ENCODE measurements at regions not wholly inside any gene's neighbourhood (a gene's known extent, or its start where the extent isn't known, plus 50 kb on each side); places are given as distances from the start of the nearest gene placed in this dataset.

DNA sequence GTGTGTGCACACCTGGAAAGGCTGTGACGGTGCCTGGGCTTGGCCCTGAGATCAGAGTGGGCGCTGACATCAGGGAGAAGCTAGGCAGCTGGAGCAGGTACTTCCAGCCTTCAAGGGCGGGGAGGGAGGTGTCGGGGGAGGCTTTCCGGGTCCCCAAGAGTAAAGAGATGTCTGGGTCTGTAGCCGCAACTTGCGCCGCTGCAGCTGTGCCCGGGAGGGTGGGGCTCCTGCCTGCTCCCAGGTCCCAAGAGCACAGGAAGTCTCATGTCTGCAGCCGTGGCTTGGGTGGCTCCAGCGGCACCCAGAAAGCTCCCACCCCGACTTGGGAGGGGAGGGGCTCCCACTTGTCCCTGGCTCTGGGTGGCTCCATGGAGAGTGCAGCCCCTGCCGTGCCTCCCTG, 103.2 kb upstream of the BNIP2 start:
- no peaks in the 10 kb centered on the region for H3K36me3 ChIP-seq (ENCODE audit: control insufficient read depth, insufficient read depth, low read length)
- H3K4me1 ChIP-seq (ENCODE audit: control insufficient read depth, insufficient read depth, low read length), result no peaks in the 10 kb centered on the region
- H3K27me3 ChIP-seq (ENCODE audit: control insufficient read depth, insufficient read depth, low read length), result peaks cover 4% of the 10 kb centered on the region; the same call in 1 of the 2 replicates
- no peak overlapping the region for H3K4me3 ChIP-seq (ENCODE audit: low read depth in 2 of 2, low read length in 2 of 2)
- no peak for TF ChIP-seq POLR2AphosphoS5 (IDR thresholded peaks at IDR 0.05; ENCODE audit: low read depth, low read length)
- TF ChIP-seq, protein P1, sequence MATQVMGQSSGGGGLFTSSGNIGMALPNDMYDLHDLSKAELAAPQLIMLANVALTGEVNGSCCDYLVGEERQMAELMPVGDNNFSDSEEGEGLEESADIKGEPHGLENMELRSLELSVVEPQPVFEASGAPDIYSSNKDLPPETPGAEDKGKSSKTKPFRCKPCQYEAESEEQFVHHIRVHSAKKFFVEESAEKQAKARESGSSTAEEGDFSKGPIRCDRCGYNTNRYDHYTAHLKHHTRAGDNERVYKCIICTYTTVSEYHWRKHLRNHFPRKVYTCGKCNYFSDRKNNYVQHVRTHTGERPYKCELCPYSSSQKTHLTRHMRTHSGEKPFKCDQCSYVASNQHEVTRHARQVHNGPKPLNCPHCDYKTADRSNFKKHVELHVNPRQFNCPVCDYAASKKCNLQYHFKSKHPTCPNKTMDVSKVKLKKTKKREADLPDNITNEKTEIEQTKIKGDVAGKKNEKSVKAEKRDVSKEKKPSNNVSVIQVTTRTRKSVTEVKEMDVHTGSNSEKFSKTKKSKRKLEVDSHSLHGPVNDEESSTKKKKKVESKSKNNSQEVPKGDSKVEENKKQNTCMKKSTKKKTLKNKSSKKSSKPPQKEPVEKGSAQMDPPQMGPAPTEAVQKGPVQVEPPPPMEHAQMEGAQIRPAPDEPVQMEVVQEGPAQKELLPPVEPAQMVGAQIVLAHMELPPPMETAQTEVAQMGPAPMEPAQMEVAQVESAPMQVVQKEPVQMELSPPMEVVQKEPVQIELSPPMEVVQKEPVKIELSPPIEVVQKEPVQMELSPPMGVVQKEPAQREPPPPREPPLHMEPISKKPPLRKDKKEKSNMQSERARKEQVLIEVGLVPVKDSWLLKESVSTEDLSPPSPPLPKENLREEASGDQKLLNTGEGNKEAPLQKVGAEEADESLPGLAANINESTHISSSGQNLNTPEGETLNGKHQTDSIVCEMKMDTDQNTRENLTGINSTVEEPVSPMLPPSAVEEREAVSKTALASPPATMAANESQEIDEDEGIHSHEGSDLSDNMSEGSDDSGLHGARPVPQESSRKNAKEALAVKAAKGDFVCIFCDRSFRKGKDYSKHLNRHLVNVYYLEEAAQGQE (IDR thresholded peaks at IDR 0.05; ENCODE audit: insufficient read depth in 1 of 2, low read depth in 2 of 2, low read length in 1 of 2), result no peak
- no peak for TF ChIP-seq SIN3A (IDR thresholded peaks at IDR 0.05; ENCODE audit: borderline replicate concordance, insufficient read depth, low read depth, low read length)
- TF ChIP-seq TCF7L2 (IDR thresholded peaks at IDR 0.05; ENCODE audit: low read depth, low read length), result no peak
- TF ChIP-seq, protein P2, sequence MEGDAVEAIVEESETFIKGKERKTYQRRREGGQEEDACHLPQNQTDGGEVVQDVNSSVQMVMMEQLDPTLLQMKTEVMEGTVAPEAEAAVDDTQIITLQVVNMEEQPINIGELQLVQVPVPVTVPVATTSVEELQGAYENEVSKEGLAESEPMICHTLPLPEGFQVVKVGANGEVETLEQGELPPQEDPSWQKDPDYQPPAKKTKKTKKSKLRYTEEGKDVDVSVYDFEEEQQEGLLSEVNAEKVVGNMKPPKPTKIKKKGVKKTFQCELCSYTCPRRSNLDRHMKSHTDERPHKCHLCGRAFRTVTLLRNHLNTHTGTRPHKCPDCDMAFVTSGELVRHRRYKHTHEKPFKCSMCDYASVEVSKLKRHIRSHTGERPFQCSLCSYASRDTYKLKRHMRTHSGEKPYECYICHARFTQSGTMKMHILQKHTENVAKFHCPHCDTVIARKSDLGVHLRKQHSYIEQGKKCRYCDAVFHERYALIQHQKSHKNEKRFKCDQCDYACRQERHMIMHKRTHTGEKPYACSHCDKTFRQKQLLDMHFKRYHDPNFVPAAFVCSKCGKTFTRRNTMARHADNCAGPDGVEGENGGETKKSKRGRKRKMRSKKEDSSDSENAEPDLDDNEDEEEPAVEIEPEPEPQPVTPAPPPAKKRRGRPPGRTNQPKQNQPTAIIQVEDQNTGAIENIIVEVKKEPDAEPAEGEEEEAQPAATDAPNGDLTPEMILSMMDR (IDR thresholded peaks at IDR 0.05), result no peak
- intact Hi-C loops (cut with micrococcal nuclease; ENCODE audit: unreplicated experiment) (no loop called here), in situ Hi-C loops (cut with HindIII; ENCODE audit: low pct_unique_long_range_greater_than_20kb, low sequenced_read_pairs) (no loop called here)
- CTCF ChIA-PET, result no interaction called here
- ATAC-seq, result no peak
- no peak for DNase-seq (ENCODE audit: low read depth, low spot score)
- POLR2A ChIA-PET, result no interaction called here
- BruUV-seq (replicated peaks), result no TSS peak
- no peaks in the 10 kb centered on the region for H3K9me3 ChIP-seq (ENCODE audit: control insufficient read depth, insufficient read depth, low read depth, low read length)
- no peak overlapping the region for H3K27ac ChIP-seq (ENCODE audit: low read length)

DNA sequence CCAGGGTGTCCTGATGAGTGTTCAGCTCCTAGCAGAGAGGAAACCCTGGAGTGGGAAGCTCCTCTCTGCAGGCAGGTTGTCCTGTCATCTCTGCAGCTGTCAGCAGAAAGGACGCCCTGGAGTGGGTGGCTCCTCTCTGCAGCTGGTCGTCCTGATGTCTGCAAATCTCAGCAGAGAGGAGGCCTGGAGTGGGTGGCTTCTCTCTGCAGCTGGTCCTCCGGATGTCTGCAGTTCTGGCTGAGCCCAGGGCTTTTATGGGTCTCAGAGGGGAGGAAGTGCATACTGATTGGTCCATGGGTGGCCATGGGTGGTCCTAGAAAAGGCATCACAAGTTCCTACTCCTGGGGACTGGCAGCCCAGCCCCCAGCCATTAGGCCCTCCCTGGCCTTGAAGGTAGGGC, 102.6 kb upstream of the BNIP2 start:
- DNase-seq (ENCODE audit: low read depth, low spot score) (no peak), ATAC-seq (no peak)
- BruUV-seq (replicated peaks), result no TSS peak
- no peaks in the 10 kb centered on the region for H3K36me3 ChIP-seq (ENCODE audit: control insufficient read depth, insufficient read depth, low read length)
- intact Hi-C loops (cut with micrococcal nuclease; ENCODE audit: unreplicated experiment) (no loop called here), in situ Hi-C loops (cut with HindIII; ENCODE audit: low pct_unique_long_range_greater_than_20kb, low sequenced_read_pairs) (no loop called here)
- H3K9me3 ChIP-seq (ENCODE audit: control insufficient read depth, insufficient read depth, low read depth, low read length), result no peaks in the 10 kb centered on the region
- no peak overlapping the region for H3K4me3 ChIP-seq (ENCODE audit: low read depth in 2 of 2, low read length in 2 of 2)
- POLR2A ChIA-PET, result no interaction called here
- TF ChIP-seq, protein P2 (IDR thresholded peaks at IDR 0.05), result no peak
- TF ChIP-seq, protein P1 (IDR thresholded peaks at IDR 0.05; ENCODE audit: insufficient read depth in 1 of 2, low read depth in 2 of 2, low read length in 1 of 2), result no peak
- no peak for TF ChIP-seq POLR2AphosphoS5 (IDR thresholded peaks at IDR 0.05; ENCODE audit: low read depth, low read length)
- TF ChIP-seq SIN3A (IDR thresholded peaks at IDR 0.05; ENCODE audit: borderline replicate concordance, insufficient read depth, low read depth, low read length), result no peak
- TF ChIP-seq TCF7L2 (IDR thresholded peaks at IDR 0.05; ENCODE audit: low read depth, low read length), result no peak
- no peaks in the 10 kb centered on the region for H3K4me1 ChIP-seq (ENCODE audit: control insufficient read depth, insufficient read depth, low read length)
- CTCF ChIA-PET, result interaction anchor here (0.5 kb wide), 1 partner anchor 99 kb away, joined by 5 read pairs; no protein-coding TSS in a partner anchor
- no peak overlapping the region for H3K27ac ChIP-seq (ENCODE audit: low read length)
- peaks cover 4% of the 10 kb centered on the region; the same call in 1 of the 2 replicates for H3K27me3 ChIP-seq (ENCODE audit: control insufficient read depth, insufficient read depth, low read length)

Measured in Panc1 (cell line).